ENCODE measurements at regions not wholly inside any gene's neighbourhood (a gene's known extent, or its start where the extent isn't known, plus 50 kb on each side); places are given as distances from the start of the nearest gene placed in this dataset.
A peak's percentile ranks its signal among the peaks of the same experiment; 100 is the strongest.

GRCh38 chr9:88308831-88309560 is 79.2 kb upstream of the SPIN1 start:
- Mint-ChIP-seq H3K36me3 (ENCODE audit: low read depth) (no peaks in the 10 kb centered on the region), H3K4me3 (no peak overlapping the region), H3K27ac (no peak overlapping the region), H3K4me1 (peaks cover 41% of the 10 kb centered on the region), H3K27me3 (peaks cover 11% of the 10 kb centered on the region), H3K9me3 (ENCODE audit: low read depth) (no peaks in the 10 kb centered on the region)
- ChIA-PET POLR2A (no interaction called here), CTCF (interaction anchor here (0.5 kb wide), 1 partner anchor 1609 kb away, joined by 4 read pairs; no protein-coding TSS in a partner anchor)
- intact Hi-C loops (cut with DNase I, micrococcal nuclease), result loop anchor here in 1 of 2 experiments (10.0 kb wide), 2 partner anchors 676 to 1954 kb away; partner anchors contain the start of gene TUT7
- ATAC-seq (no peak), DNase-seq (no peak)

DNA sequence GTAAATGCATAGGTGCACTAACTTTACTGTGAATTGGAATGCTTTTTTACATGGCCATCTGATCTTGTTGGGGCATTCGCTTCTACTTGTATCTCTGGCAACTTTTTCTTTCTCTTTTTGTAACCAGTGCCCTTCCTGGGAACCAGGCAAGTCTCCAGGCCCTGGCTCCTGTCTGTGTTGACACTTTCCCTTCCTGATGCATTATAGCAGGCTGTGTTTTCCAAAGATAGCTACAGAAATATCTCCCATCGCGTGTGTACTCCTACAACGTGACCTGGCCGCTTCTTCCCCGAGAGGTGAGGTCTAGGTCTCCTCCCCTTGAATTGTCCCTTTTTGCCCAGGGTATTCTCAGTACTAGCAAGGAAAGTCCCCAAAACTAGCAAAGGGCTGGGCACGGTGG is 81.1 kb upstream of the SPIN1 start:
- ChIA-PET CTCF (no interaction called here), POLR2A (no interaction called here)
- intact Hi-C loops (cut with DNase I, micrococcal nuclease), result loop anchor here in 1 of 2 experiments (10.0 kb wide), 2 partner anchors 678 to 1952 kb away; partner anchors contain the start of gene TUT7
- H3K4me1 Mint-ChIP-seq, result peaks cover 40% of the 10 kb centered on the region
- H3K9me3 Mint-ChIP-seq (ENCODE audit: low read depth), result no peaks in the 10 kb centered on the region
- no peak for DNase-seq
- no peaks in the 10 kb centered on the region for H3K36me3 Mint-ChIP-seq (ENCODE audit: low read depth)
- H3K27ac Mint-ChIP-seq, result no peak overlapping the region
- peaks cover 18% of the 10 kb centered on the region for H3K27me3 Mint-ChIP-seq
- ATAC-seq, result no peak
- no peak overlapping the region for H3K4me3 Mint-ChIP-seq

DNA sequence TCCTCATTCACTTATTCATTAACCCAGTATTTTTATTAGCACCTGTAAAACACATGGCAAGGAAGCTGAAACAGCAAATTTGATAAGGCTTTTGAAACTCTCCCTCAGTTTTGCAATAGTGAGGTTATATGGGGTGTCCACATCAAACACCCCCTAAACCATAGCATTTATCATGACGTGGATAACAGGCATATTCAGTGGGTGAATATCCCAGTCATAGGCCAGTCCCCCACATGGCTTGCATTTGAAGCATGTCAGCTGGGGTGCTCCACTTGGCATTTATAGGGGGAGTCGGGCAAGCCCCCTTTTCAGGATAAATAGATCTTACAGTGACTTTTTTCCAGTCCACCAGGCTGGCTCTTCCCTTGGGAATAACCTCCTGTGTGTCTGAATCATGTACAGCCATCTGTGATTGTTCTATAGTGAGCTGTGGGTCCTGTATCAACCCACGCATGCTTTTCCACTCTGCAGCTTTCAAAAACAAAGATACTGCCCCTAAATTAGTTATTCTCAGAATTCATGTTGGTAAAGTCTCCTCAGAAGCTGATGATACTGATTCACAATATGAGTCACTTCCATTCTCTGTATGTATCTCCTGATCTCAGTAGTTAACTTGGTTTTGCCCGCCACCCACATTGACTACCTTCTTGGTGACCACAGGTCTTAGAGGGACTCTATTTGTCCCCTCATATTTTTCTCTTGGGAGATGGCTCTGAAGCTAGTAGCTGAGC is 84.4 kb upstream of the SPIN1 start:
- CTCF ChIA-PET, result interaction anchor here (0.6 to 2.3 kb wide), 2 partner anchors 10 to 988 kb away, joined by 3 to 7 read pairs; no protein-coding TSS in a partner anchor
- peak overlapping the region; percentile 68 for H3K27ac Mint-ChIP-seq

GRCh38 chr9:88302579-88303324 is 85.5 kb upstream of the SPIN1 start:
- peaks cover 18% of the 10 kb centered on the region for H3K27me3 Mint-ChIP-seq
- ChIA-PET CTCF (interaction anchor here (0.7 to 2.3 kb wide), 3 partner anchors 11 to 47 kb away, joined by 3 to 7 read pairs (median 3); no protein-coding TSS in a partner anchor), POLR2A (no interaction called here)
- no peak for ATAC-seq
- intact Hi-C loops (cut with DNase I, micrococcal nuclease), result loop anchor here (5.0 to 10.0 kb wide), 4 partner anchors 175 to 1948 kb away; partner anchors contain the start of gene TUT7 (in 1 of the 2)
- H3K4me1 Mint-ChIP-seq, result peaks cover 27% of the 10 kb centered on the region
- peak overlapping the region; percentile 34 for H3K27ac Mint-ChIP-seq
- H3K4me3 Mint-ChIP-seq, result no peak overlapping the region
- no peaks in the 10 kb centered on the region for H3K36me3 Mint-ChIP-seq (ENCODE audit: low read depth)
- peaks cover 7% of the 10 kb centered on the region for H3K9me3 Mint-ChIP-seq (ENCODE audit: low read depth)
- DNase-seq, result no peak

More for the DNA sequence above, 84.4 kb upstream of the SPIN1 start:
- peaks cover 18% of the 10 kb centered on the region for H3K27me3 Mint-ChIP-seq
- H3K4me3 Mint-ChIP-seq, result no peak overlapping the region
- peaks cover 2% of the 10 kb centered on the region for H3K9me3 Mint-ChIP-seq (ENCODE audit: low read depth)
- H3K4me1 Mint-ChIP-seq, result peaks cover 27% of the 10 kb centered on the region
- intact Hi-C loops (cut with DNase I, micrococcal nuclease), result loop anchor here (1.0 to 10.0 kb wide), 11 partner anchors 8 to 1949 kb away; partner anchors contain the start of gene TUT7 (in 1 of the 2)
- ATAC-seq, result peak; percentile 91
- peak; percentile 81 for DNase-seq
- no peaks in the 10 kb centered on the region for H3K36me3 Mint-ChIP-seq (ENCODE audit: low read depth)
- POLR2A ChIA-PET, result interaction anchor here (0.6 to 0.7 kb wide), 2 partner anchors 969 to 1163 kb away, joined by 4 to 6 read pairs; no protein-coding TSS in a partner anchor

GRCh38 chr9:88300556-88300955 is 87.7 kb upstream of the SPIN1 start:
- intact Hi-C loops (cut with DNase I, micrococcal nuclease), result loop anchor here (5.0 to 10.0 kb wide), 4 partner anchors 177 to 1946 kb away; partner anchors contain the start of gene TUT7 (in 1 of the 2)
- no peaks in the 10 kb centered on the region for H3K36me3 Mint-ChIP-seq (ENCODE audit: low read depth)
- no peak for DNase-seq
- H3K27ac Mint-ChIP-seq, result no peak overlapping the region
- H3K4me3 Mint-ChIP-seq, result no peak overlapping the region
- POLR2A ChIA-PET, result no interaction called here
- CTCF ChIA-PET, result no interaction called here
- peaks cover 7% of the 10 kb centered on the region for H3K9me3 Mint-ChIP-seq (ENCODE audit: low read depth)
- ATAC-seq, result no peak
- peaks cover 11% of the 10 kb centered on the region for H3K27me3 Mint-ChIP-seq
- peaks cover 27% of the 10 kb centered on the region for H3K4me1 Mint-ChIP-seq

DNA sequence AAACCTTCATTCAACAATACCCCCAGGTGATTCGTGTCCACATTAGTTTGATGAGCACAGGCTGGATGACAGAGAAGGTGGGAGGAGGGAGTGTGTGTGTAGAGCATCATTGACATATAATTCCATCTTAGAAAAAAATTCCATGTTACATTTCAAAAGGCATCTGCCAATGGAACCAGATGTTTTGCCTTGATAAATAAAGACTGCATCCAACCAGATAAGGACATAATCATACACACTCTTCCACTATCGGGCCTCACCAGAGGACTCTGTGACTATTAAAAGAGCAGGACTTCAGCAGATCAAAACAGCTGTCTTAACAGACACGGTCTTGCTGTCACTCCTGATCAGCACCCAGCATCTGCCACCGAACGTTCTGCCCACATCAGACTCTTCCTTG is 96.4 kb upstream of the SPIN1 start:
- ChIA-PET CTCF (no interaction called here), POLR2A (interaction anchor here (0.5 kb wide), 1 partner anchor 142 kb away, joined by 3 read pairs; no protein-coding TSS in a partner anchor)
- H3K4me3 Mint-ChIP-seq, result no peak overlapping the region
- H3K27ac Mint-ChIP-seq, result no peak overlapping the region
- no peaks in the 10 kb centered on the region for H3K9me3 Mint-ChIP-seq (ENCODE audit: low read depth)
- intact Hi-C loops (cut with DNase I, micrococcal nuclease), result no loop called here
- H3K27me3 Mint-ChIP-seq, result no peaks in the 10 kb centered on the region
- DNase-seq, result no peak
- H3K36me3 Mint-ChIP-seq (ENCODE audit: low read depth), result no peaks in the 10 kb centered on the region
- H3K4me1 Mint-ChIP-seq, result no peaks in the 10 kb centered on the region
- ATAC-seq, result no peak

DNA sequence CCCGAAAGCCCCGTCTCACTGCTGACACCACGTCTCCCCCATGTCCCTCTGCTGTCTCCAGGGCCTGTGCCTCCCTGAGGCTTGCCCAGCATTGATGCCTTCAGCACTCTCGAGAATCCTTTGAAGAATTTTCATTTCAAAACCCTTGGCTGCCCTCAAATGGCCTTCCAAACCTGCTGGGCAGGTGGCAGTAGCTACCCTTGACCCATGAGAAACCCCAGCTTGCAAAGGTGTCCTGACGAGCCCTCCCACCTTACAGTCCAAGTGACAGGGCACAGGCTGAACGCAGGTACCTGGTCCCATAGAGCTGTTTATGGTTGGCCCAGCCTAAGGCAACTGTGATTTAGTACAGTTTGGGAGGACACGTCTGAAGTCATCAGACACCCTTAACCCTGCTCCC is 97.2 kb upstream of the SPIN1 start:
- POLR2A ChIA-PET, result interaction anchor here (0.5 kb wide), 1 partner anchor 142 kb away, joined by 3 read pairs; no protein-coding TSS in a partner anchor

DNA sequence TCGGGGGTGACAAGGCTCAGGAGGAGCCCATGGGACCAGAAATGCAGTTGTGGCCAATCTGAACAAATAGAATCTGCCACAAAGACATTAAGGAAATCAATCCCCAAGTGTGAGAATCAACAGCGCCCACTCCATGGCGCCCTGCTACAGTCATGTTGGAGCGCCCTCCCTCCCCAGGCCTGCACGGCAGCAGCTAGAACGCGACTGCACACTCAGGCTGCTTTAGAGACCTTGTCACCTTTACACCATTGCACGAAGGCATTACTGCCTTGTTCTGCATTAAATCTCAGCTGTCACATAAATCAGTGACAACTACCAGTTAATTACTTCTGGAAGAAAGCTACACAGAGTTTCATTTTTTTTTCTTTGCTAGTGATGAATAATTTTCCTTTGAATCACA is 98.7 kb upstream of the SPIN1 start:
- DNase-seq, result no peak
- H3K9me3 Mint-ChIP-seq (ENCODE audit: low read depth), result peaks cover 9% of the 10 kb centered on the region
- ChIA-PET POLR2A (no interaction called here), CTCF (no interaction called here)
- intact Hi-C loops (cut with DNase I, micrococcal nuclease), result no loop called here
- no peak for ATAC-seq
- H3K36me3 Mint-ChIP-seq (ENCODE audit: low read depth), result no peaks in the 10 kb centered on the region
- H3K4me1 Mint-ChIP-seq, result no peaks in the 10 kb centered on the region
- H3K27me3 Mint-ChIP-seq, result no peaks in the 10 kb centered on the region
- no peak overlapping the region for H3K27ac Mint-ChIP-seq
- H3K4me3 Mint-ChIP-seq, result no peak overlapping the region

More for the DNA sequence above, 97.2 kb upstream of the SPIN1 start:
- H3K27ac Mint-ChIP-seq, result no peak overlapping the region
- intact Hi-C loops (cut with DNase I, micrococcal nuclease), result no loop called here
- H3K36me3 Mint-ChIP-seq (ENCODE audit: low read depth), result no peaks in the 10 kb centered on the region
- CTCF ChIA-PET, result no interaction called here
- no peak for ATAC-seq
- H3K27me3 Mint-ChIP-seq, result no peaks in the 10 kb centered on the region
- no peak for DNase-seq
- H3K9me3 Mint-ChIP-seq (ENCODE audit: low read depth), result no peaks in the 10 kb centered on the region
- no peak overlapping the region for H3K4me3 Mint-ChIP-seq
- no peaks in the 10 kb centered on the region for H3K4me1 Mint-ChIP-seq

- no peaks in the 10 kb centered on the region for H3K4me1 Mint-ChIP-seq
- DNase-seq, result no peak
- ChIA-PET CTCF (no interaction called here), POLR2A (no interaction called here)
- H3K4me3 Mint-ChIP-seq, result no peak overlapping the region
- no peak overlapping the region for H3K27ac Mint-ChIP-seq
- intact Hi-C loops (cut with DNase I, micrococcal nuclease), result no loop called here
- H3K9me3 Mint-ChIP-seq (ENCODE audit: low read depth), result peaks cover 16% of the 10 kb centered on the region
- ATAC-seq, result no peak
- no peaks in the 10 kb centered on the region for H3K27me3 Mint-ChIP-seq
- no peaks in the 10 kb centered on the region for H3K36me3 Mint-ChIP-seq (ENCODE audit: low read depth)
These were observed 100.3 kb upstream of the SPIN1 start for GRCh38 chr9:88287972-88288371.

- no peak overlapping the region for H3K4me3 Mint-ChIP-seq
These were observed 107.3 kb upstream of the SPIN1 start for GRCh38 chr9:88280816-88281382.

DNA sequence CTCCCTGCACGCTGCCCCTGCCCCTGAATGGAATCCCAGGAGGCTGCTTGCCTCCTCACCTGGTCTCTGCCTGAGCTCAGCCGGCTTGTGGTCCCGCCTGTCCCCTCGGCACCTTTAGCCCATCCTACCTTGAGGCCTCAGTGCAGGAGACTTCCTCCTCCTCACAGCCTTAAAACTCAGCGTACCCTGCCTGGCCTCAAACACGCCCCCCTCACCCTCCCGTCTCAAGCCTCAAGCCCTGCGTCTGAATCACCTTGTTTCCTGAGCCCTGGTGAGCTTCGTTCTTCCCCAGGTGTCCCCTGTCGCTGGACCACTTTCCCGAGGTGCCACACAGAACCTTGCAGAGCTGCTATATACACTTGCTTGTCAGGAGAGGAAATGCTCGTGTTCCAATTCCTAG is 110.2 kb upstream of the SPIN1 start:
- DNase-seq, result no peak
- no peaks in the 10 kb centered on the region for H3K27me3 Mint-ChIP-seq
- H3K9me3 Mint-ChIP-seq (ENCODE audit: low read depth), result peaks cover 2% of the 10 kb centered on the region
- no peak for ATAC-seq
- H3K27ac Mint-ChIP-seq, result no peak overlapping the region
- POLR2A ChIA-PET, result no interaction called here
- CTCF ChIA-PET, result no interaction called here
- H3K4me1 Mint-ChIP-seq, result peaks cover 20% of the 10 kb centered on the region
- H3K4me3 Mint-ChIP-seq, result no peak overlapping the region
- intact Hi-C loops (cut with DNase I, micrococcal nuclease), result no loop called here
- H3K36me3 Mint-ChIP-seq (ENCODE audit: low read depth), result no peaks in the 10 kb centered on the region

More at GRCh38 chr9:88280816-88281382, 107.3 kb upstream of the SPIN1 start:
- peaks cover 17% of the 10 kb centered on the region for H3K9me3 Mint-ChIP-seq (ENCODE audit: low read depth)
- ChIA-PET CTCF (interaction anchor here (0.8 kb wide), 1 partner anchor 1867 kb away, joined by 6 read pairs; no protein-coding TSS in a partner anchor), POLR2A (no interaction called here)
- ATAC-seq (peak; percentile 19), DNase-seq (no peak)
- H3K4me1 Mint-ChIP-seq, result peaks cover 19% of the 10 kb centered on the region
- no peak overlapping the region for H3K27ac Mint-ChIP-seq
- H3K27me3 Mint-ChIP-seq, result no peaks in the 10 kb centered on the region
- H3K36me3 Mint-ChIP-seq (ENCODE audit: low read depth), result no peaks in the 10 kb centered on the region
- intact Hi-C loops (cut with DNase I, micrococcal nuclease), result no loop called here

All from activated CD4-positive, alpha-beta T cell treated with anti-CD3 and anti-CD28 coated beads for 36 hours (primary cell).